ENCODE measurements at regions not wholly inside any gene's neighbourhood (a gene's known extent, or its start where the extent isn't known, plus 50 kb on each side); places are given as distances from the start of the nearest gene placed in this dataset.

DNA sequence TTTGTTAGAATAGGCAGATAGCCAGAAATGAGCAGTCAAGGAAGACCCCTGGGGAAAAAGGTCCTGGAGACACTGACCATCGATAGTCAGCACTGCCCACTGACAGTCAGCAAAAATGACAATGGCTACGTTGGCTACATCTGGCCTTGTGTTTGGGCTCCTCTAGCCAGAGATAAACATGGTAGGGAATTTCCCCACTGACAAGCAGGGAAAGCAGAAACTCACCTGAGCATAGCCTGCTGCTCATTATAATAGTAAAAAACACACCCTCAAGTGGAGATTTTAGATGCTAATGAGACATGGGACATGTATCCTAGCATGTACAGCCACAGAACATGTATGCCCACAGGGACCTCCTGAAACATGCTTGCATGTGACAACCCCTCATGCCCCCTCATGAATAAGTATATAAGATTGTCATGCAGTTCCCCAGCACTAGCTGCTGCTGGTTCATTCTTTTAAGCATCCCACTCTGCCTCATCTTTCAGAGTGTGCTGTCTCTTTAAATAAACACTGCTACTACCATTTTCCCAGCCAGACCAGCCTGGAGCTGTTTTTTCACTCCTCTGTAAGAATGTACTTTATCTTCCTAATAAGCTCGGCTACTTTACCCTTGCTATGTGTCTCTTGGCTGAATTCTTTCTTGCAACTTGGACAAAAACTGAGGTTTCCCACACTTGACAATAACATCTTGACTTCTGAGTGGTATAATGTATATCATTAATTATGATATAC lies 550.1 kb upstream of the CDH8 start:
- no peak for FAIRE-seq

DNA sequence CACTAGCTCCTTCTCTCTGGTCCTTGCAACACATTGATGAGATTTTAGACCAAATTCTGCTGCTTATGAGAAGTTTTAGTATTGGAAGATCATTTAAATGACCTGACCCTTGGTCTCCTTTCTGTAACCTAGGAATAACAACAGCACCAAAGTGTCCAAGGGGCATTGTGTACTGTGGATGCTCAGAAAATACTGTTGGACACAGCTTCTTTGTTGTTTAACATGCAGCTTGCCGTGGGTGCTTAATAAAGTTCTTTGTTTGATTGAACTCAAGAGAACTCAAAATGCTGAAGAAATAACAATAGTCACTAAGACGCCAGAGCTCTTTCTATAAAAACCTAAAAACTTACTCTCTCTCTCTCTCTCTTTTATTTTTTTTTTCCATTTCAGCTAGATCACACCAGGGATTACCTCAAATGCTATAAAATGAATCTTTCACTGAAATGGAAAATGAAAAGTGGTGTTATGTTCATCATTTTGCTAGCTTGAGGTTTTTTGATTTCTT lies 548.9 kb upstream of the CDH8 start:
- FAIRE-seq = no peak

DNA sequence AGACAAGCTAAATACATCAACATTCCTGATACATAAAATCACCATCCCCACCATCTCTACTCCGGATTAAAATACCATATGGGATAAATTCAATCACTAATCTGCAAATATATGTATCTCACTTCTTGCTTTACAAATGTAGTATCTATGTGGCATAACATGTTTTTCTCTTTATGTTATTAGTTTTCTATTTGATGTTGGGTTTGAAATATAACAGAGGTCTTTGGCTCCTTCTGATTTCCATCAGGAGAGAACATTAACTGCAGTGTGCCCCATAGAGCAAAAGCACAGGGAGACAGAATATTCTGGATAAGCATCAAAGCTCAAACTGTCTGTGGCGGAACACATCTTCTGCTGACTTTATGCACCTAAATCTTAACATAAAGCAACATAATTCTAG lies 547.2 kb upstream of the CDH8 start:
- FAIRE-seq = no peak

DNA sequence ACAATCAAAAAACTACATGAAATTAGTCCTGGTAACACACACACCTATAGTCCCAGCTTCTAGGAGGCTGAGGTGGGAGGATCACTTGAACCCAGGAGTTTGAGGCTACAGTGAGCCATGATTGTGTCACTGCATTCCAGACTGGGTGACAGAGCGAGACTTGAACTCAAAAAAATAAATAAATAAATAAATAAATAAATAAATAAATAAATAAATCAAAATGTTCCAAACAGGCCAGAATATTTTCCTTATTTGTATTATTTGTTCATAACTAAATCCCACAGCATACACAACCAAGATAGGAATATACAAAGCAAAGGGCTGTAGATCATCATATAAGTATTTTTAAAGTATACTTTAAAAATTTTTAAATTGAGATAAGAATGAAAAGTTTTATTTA lies 537.2 kb upstream of the CDH8 start:
- no peak for FAIRE-seq

DNA sequence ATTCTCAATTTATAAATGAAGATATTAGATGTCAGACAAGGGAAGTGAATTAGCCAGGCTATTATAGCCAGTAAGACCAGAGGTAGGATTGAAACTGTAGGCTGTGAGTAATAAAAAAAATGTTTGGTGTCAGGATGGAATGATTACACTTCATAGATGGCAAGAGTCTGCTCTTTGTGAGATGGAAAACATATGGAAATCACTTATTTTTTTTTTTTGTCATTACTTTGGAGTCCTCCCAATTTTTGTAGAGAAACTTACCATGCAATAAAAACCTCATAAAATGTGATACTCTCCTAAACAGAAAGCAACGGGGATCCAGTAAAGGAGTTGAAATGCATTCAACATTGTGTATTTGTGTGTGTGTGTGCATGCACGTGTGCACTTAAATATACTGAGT lies 532.7 kb upstream of the CDH8 start:
- no peak for FAIRE-seq

DNA sequence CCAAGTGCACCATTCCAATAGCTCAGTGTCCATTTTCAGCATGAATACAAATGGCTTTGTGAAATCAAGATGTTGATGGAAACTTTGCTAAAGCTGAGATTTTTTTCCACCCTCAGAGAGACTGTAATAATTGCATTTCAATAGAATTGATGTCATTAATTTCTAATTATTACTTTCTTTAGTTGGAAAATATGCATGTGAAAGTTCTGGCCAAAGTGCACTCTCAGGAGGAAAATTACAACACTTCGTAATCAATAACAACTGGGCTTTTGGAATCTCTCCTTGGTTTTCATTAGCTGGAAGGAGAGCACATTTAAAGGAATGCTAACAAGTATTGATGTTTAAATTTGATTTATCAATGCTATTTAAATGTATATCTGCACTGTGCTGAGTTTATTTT lies 529.5 kb upstream of the CDH8 start:
- no peak for FAIRE-seq

DNA sequence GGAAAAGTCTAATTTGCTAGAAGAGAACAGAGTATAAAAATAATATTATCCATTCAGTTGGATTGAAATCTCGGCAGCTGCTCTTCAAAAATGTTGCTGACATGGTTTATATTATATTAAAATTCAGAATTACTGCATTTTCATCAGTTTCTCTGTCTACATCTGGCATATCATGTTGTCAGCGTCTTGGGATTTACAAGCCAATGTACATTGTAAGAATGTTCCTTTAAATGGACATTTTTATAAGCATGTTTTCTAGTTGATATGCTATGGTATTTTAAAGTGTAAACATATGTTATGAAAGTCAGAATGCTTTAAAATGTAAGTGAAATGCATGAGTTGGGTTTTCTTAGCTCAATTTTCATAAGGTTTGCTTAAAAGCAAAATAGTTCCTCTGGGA lies 528.1 kb upstream of the CDH8 start:
- no peak for FAIRE-seq

DNA sequence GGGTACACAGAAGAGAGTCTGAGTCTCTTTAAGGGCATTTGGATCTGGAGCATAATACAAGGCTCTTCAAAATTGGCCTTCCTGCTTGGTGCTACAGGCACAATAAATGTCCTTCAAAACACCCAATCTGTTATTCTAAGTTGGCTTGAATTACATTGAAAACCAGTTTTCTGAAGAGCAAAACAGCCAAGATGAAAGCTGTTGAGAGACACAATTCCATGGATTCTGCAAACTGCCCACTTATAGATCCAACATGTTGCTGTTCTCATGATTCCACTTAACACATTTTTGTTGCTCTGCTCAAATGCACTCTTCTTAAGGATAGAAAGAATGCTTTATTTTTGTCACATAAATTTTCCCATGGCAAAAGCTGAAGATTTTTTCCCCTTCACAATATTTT lies 525.9 kb upstream of the CDH8 start:
- FAIRE-seq = no peak

DNA sequence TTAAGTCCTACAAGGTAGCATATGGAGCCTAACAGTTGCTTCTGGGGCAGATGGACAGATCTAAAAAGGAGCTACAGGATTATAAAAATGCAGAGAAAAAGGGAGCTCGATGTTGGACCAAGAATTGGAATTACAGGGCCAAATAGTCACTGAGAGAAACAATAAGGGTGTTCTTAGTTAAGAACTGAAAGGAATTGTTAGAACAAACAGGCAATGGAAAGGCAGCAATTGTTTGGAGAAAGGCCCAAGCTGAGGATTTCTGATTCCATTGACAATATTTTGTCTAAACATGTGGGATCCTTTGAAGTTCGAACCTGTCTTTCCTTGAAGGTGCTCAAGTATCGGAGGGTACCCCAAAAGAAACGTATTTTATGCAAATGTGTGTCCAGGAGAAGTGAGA lies 513.6 kb upstream of the CDH8 start:
- no peak for FAIRE-seq

DNA sequence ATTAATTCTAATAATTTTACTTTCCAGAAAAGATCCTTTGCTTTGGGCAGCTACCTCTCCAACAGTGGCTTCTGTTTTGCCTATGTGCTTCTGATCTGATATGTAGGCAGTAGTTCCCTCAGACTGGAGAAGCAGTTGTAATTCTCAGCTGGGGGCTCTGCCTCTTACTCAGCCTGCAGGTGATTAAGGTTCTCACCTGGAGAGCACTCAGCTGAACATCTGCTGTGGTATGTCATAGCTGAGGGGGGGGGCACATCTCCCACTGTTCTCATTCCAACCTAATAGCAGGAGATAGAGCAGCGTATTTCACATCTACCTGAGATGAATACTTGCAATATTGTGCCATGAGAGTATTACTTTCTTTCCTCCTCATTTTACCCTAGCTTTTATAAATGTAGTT lies 511.9 kb upstream of the CDH8 start:
- FAIRE-seq = no peak

DNA sequence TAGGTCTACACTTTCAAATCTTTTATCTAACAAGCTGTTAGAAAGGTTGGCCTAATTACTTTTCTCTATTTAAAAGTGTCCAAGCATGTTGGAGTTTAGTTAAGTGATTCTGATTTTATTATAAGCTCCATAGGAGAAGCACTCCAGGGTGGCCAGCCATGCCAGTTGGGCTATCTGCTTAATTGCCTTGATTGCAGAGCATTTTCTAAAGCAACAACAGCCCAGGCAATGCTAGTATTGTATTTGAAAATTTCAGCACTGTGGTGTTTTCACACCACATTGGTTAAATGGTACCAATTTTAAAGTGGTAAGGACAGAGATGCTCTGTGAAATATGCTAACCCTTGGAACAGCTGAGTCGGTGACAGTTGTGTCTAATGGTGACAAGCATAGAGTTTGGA lies 510.5 kb upstream of the CDH8 start:
- FAIRE-seq = no peak

DNA sequence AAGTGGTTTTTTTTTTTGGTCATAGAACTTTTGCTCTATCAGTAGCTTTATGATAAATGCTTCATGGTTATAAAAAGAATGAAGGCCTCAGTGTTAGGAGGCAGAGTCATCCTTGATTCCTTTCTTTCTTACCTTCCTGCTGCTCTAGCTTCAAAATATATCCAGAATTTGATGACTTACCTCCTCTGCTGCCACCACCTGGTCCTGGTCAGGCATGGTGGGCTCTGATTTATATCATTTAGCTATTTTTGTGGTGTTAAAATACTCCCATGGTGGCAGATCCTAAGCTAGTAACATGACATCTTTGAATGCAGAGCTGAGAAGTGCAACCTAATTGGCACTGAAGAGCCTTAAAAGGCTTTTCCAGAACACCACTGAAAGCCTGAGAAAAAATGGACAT lies 508.8 kb upstream of the CDH8 start:
- no peak for FAIRE-seq

DNA sequence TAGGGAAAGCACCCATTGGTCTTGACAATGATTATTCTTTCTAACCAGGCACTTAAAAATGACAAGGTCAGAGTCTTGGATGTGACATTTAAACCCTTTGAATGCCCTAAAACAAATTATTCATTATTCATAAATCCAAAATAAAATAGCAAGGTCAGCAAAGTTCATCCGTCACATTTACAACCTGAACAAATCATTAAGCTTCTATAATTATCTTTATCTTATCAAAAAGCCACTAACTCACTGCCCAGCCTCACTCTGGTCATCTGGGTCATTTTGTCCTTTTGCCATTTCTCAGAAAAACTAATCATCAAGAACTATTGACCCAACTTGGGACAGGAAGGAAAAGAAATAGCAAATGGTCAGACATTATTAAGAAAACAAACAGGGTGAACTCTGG lies 507.3 kb upstream of the CDH8 start:
- no peak for FAIRE-seq

DNA sequence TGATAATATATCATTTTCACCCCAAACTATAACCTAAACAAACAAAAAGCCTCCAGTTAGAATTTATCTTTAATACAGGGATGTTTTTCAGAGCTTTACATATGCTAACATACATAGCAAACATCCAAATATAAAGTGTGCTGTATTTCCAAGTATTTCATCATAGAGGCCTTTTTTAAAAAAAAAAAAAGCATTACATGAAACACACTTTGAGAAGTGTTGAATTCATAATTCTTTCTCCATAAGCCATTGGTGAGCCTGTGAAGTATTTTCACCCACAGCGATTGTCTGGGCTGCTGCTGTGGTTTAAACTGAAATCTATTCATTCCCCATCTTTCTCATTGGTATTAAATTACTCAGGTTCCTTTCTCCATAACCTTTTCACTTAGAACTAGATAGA lies 503.4 kb upstream of the CDH8 start:
- FAIRE-seq = no peak

DNA sequence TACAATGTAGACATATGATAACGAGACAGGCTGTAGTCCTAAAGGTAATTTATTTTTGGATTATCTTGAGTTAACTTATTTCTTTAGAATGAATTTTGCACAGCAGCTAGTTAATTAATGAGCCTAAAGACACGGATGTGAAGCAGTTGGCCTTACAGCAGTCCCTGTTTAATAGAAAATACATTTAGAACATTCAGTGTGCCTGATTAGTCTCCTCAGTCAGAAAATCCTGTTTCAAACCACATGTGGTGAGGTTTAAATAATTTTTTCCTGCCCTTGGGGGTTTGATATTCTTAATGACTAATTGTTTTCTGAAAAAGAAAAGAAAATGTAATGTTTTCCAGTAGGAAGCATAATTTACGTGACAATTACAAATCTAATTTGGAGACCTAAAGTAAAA lies 494.2 kb upstream of the CDH8 start:
- no peak for FAIRE-seq

DNA sequence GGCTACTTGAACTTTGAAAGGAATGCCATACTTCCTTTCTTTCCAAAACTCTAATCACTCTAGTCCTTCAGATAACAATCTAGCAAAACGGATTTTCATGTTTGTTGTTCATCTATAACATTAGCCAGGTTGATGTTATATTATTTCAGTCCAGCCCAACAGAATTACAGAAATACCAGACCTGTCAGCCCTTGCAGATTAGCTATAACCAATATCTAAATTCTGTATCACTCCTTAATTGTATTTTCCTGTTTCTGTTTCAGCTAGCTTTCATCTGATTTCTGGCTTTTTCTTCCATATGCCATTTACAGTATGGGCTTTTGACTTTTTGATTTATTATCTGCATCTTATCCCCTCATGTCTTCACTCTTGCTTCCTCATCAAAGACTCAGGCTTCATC lies 479.8 kb upstream of the CDH8 start:
- no peak for FAIRE-seq

DNA sequence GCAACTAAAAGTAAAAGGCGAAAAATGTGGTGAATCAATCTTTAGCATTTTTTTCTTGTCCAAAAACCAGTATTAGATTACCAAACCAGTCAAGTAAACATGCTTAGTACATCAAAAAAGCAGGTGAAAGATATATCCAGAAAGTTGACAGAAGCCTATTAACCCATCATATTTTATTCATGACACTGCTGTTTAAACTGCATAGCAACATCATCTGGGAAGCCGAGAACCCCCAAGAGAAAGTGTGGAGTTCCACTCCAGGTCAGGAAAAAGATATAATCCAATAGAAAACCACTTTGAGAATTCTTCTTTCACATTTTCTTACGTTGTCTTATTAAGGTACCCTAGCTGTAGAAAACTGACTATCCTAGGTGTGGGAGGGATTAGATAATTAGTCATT lies 466.8 kb upstream of the CDH8 start:
- no peak for FAIRE-seq

DNA sequence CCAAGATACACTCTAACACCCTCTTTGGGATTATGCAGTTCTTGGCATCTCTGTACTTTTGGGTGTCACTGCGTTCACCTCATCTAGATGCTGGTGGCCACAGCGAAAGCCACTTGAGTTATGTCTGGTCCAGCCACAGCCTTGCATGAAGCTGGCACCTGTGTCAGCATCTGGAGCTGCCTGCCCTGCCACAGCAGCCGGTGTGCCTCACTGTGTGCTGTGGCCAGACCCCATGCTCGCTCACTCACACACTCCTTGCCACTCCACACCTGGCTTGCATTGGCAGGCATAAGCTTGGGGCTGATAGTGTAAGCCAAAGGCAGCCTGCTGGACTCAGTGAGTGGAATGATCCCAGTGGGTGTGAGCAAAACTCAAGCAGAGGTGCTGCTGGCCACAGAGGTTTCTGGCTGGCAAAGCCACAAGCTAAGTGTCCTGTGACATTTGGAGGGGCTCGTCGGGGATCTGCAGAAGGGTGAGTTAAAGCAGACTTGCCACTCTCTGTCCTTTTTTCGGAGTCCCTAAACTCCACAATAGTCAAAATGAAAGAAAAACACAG lies 442.7 kb upstream of the CDH8 start:
- no peak for FAIRE-seq

DNA sequence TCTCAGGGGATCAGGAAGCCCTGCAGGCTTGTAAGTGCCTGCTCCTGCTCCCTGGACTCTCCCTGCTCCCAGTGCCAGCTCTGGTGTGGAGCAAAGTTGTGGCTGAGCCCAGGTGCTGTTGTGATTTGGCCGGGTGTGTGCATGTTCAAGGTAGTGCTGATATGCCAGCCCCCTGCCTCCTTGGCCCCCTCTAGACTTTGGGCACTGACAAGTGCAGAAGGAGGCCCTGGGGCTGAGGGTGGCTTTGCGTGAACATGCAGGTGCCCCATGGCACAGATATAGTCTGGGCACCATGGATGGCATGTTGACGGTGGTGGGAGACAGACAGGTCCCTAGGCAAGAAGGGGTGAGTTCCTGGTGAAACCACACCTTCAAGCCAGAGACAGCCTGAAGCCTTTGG lies 441.6 kb upstream of the CDH8 start:
- no peak for FAIRE-seq

DNA sequence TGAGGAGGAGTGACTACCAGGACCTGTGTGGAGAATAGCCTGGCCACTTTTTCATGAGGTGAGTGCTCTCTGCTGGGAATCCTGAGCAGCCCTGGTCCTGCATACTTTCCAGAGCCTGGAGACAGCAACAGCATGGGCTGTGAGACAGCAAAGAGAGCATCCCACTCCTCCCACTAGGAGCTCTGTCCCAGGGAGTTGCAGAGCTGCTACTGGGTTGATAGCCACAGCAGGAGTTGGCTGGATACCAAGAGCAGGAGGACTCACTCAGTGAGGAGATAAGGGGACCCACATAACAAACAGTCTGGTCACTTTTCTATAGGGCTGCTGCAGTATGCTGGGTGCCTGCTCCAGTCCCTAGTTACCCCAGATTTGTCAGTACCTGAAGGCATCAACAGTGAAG lies 439.3 kb upstream of the CDH8 start:
- no peak for FAIRE-seq

DNA sequence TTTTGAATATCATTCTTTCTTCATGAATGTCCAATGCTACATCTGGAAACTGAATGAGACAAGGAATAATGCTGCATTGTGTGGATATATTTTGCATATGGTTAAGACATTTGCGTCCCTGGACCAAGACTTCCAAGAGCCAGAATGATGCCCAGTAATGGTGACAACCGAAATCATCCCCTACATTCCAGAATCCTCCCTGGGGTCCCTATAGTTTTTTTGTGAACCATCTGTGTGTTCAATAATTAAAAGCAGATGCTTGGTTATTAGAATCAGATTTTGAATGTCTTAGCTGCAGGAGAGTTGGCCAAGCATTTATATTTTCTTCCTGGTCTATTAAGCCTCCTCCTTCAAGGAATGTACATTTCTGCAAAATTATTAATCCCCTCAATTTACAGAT lies 426.7 kb upstream of the CDH8 start:
- FAIRE-seq = no peak

DNA sequence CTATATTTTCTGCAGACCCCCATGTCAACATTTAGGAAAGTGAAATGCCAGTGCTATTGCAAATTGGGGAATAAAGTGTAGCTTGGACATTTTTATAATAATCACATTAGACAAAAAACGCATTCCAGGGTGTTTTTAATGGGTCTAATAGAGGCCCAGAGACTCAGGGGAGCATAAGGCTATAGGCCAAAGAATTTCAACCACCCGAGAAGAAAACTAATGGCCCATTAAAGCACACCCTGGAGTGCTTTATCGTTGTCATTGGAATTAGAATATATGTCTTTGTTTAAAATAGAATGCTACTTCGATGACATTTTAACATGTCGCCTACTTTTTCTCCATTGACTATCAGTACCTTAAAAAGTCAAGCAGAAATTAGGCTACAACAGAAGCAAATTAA lies 414.1 kb upstream of the CDH8 start:
- FAIRE-seq = no peak

DNA sequence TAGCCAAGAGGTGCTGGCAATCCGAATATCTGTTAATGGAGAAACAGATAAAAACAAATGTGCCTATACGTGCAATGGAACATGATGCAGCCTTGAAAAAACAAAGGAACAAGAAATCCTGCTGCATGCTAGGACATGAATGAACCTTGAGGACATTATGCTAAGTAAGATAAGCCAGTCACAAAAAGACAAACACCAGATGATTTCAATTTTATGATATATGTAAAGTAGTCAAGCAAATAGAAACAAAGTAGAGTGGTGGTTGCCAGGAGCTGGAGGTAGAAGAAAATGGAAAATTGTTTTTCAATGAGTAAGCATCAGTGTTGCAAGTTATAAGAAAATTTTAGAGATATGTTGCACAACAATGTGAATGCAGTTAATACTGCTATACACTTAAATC lies 409.7 kb upstream of the CDH8 start:
- no peak for FAIRE-seq

DNA sequence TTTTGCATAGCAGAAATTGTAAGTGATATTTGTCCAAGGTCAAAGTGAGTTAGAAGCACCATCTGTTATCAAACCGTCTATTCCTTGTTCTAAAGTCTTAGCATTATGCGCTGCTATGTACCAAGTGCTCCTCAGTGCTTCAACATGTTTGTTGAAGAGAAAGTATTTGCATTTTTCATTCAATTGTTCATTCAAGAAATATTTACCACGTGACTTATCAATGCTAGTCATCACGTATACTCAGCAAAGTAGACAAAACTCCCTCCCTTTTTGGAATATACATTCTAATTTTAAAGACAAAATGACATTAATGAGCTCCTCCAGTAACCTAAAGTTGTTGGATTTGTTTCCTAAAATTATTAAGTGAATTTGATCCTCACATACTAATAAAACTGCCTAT lies 388.0 kb upstream of the CDH8 start:
- no peak for FAIRE-seq

DNA sequence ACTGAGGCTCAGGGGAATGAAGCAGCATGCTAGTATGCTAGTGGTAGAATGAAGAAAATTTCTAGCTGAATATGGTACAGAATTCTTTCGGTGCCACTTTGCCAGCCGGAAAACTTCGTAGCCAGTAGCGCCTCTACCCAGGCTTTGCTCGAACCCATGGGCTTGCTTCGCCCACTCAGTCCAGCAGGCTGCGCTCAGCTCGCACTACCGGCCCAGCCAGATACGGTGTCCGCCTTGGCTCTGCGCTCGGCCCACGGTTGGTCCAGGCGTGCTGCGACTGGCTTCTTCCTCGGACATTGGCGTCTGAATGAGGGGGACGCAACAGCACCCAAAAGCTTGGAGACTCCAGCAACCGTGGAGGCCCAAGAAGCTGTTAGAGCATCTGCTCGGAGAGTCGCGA lies 372.5 kb upstream of the CDH8 start:
- no peak for FAIRE-seq

Data from TTC549 (cell line).